ENCODE measurements at regions not wholly inside any gene's neighbourhood (a gene's known extent, or its start where the extent isn't known, plus 50 kb on each side); places are given as distances from the start of the nearest gene placed in this dataset.

DNA sequence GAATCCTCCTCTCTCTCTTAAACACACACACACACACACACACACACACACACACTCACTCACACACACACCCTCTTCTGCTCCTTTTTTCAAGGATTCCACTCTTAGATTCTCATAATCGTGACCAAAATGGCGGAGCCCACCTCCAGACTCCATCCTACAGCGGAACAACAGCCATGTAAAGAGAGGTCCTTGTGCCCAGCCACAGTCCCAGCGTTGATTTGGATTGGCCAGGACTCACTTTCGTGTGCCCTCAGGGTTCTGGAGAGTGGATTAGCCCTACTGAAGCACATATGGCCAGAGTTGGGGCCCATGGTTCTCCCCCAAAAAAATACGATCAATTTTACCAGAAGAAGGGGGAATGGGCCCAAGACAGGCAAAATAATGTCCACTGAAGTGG, 90.2 kb upstream of the SMNDC1 start:
- Mint-ChIP-seq H3K4me1 (no peaks in the 10 kb centered on the region), H3K9me3 (no peaks in the 10 kb centered on the region), H3K4me3 (no peak overlapping the region), H3K27me3 (peaks cover 11% of the 10 kb centered on the region), H3K27ac (ENCODE audit: low read depth) (no peak overlapping the region), H3K36me3 (ENCODE audit: insufficient read depth) (no peaks in the 10 kb centered on the region)
- no peak for ATAC-seq (replicated peaks; ENCODE audit: extremely low read depth, poor library complexity, severe bottlenecking)
- no peak for DNase-seq (ENCODE audit: low spot score in 2 of 2)

DNA sequence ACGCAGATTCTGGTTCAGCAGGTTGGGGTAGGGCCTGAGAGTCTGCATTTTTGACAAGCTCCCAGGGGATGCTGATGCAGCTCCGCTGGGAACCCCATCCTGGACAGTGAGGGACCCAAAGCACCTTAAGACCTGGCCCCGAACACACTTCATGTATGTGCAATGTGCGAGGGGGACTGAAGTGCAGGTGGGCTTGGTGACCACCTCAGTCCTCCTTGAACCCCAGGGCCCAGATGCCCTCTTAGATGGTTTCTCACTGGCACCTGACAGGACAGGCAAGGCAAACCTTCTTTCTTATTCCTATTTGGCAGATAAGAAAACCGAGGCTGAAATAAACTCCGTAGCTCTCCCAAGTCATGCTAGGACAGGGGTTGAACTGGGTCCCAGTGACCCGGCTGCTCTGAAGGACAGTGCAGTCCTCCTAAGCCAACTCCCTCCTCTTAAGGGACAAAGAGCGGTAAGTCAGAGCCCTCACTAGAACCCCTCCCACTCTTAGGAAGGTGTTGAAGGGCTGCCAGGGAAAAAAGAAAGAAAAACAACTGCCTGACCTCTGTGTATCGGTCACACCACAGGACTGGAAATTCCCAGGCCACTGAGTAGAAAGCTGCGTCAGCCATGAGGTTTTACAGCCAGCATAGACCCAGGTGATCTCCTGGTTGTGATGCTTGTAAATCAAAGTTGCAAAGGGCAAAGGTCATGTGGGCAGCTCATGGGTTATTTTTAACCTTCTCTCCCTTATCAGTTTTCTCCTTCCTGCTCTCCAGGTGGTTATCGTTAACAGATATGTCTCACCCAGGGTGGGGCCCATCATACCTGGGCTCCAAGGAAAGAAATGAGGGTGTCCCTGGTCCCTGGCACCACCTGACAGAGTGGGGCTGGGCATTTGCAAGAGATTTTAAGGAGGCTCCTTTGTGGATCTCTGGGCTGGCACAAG, 90.9 kb upstream of the SMNDC1 start:
- H3K27ac Mint-ChIP-seq (ENCODE audit: low read depth), result no peak overlapping the region
- ATAC-seq (replicated peaks; ENCODE audit: extremely low read depth, poor library complexity, severe bottlenecking) (peak; percentile 36), DNase-seq (ENCODE audit: low spot score in 2 of 2) (no peak)
- no peaks in the 10 kb centered on the region for H3K9me3 Mint-ChIP-seq
- H3K27me3 Mint-ChIP-seq, result peaks cover 11% of the 10 kb centered on the region
- no peaks in the 10 kb centered on the region for H3K36me3 Mint-ChIP-seq (ENCODE audit: insufficient read depth)
- H3K4me1 Mint-ChIP-seq, result no peaks in the 10 kb centered on the region
- no peak overlapping the region for H3K4me3 Mint-ChIP-seq

DNA sequence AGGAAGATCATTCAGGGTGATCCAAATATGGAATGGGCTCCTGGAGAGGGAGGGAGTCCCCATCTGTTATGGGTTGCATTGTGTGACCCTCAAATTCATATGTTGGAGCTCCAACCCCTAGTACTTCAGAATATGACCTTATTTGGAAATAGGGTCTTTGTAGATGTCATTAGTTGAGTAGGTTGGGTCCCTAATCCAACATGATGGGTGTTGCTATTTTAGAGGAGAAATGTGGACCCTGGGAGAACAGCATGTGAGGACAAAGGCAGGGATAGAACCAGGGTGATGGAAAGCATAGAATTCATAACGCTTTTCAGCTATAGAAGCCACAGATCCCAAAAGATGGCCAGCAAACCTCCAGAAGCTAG, 91.5 kb upstream of the SMNDC1 start:
- ATAC-seq (replicated peaks; ENCODE audit: extremely low read depth, poor library complexity, severe bottlenecking) (no peak), DNase-seq (ENCODE audit: low spot score in 2 of 2) (no peak)
- no peaks in the 10 kb centered on the region for H3K36me3 Mint-ChIP-seq (ENCODE audit: insufficient read depth)
- no peak overlapping the region for H3K4me3 Mint-ChIP-seq
- H3K9me3 Mint-ChIP-seq, result no peaks in the 10 kb centered on the region
- no peak overlapping the region for H3K27ac Mint-ChIP-seq (ENCODE audit: low read depth)
- no peaks in the 10 kb centered on the region for H3K4me1 Mint-ChIP-seq
- peaks cover 11% of the 10 kb centered on the region for H3K27me3 Mint-ChIP-seq

GRCh38 chr10:110397856-110398255, 93.1 kb upstream of the SMNDC1 start:
- no peak overlapping the region for H3K27ac Mint-ChIP-seq (ENCODE audit: low read depth)
- H3K27me3 Mint-ChIP-seq, result peaks cover 11% of the 10 kb centered on the region
- DNase-seq (ENCODE audit: low spot score in 2 of 2), result no peak
- ATAC-seq (replicated peaks; ENCODE audit: extremely low read depth, poor library complexity, severe bottlenecking), result no peak
- H3K4me3 Mint-ChIP-seq, result no peak overlapping the region
- H3K9me3 Mint-ChIP-seq, result no peaks in the 10 kb centered on the region
- H3K4me1 Mint-ChIP-seq, result no peaks in the 10 kb centered on the region
- H3K36me3 Mint-ChIP-seq (ENCODE audit: insufficient read depth), result no peaks in the 10 kb centered on the region

- no peaks in the 10 kb centered on the region for H3K4me1 Mint-ChIP-seq
- peak overlapping the region; percentile 44 for H3K27ac Mint-ChIP-seq (ENCODE audit: low read depth)
Observed at GRCh38 chr10:110398419-110399105, 93.8 kb upstream of the SMNDC1 start.

GRCh38 chr10:110399106-110399964, 94.6 kb upstream of the SMNDC1 start:
- Mint-ChIP-seq H3K4me3 (no peak overlapping the region), H3K27ac (ENCODE audit: low read depth) (peak overlapping the region; percentile 44), H3K4me1 (no peaks in the 10 kb centered on the region), H3K9me3 (no peaks in the 10 kb centered on the region), H3K36me3 (ENCODE audit: insufficient read depth) (no peaks in the 10 kb centered on the region), H3K27me3 (no peaks in the 10 kb centered on the region)
- ATAC-seq (replicated peaks; ENCODE audit: extremely low read depth, poor library complexity, severe bottlenecking) (no peak), DNase-seq (ENCODE audit: low spot score in 2 of 2) (no peak)

More at GRCh38 chr10:110398419-110399105, 93.8 kb upstream of the SMNDC1 start:
- ATAC-seq (replicated peaks; ENCODE audit: extremely low read depth, poor library complexity, severe bottlenecking) (no peak), DNase-seq (ENCODE audit: low spot score in 2 of 2) (no peak)
- Mint-ChIP-seq H3K27me3 (peaks cover 7% of the 10 kb centered on the region), H3K36me3 (ENCODE audit: insufficient read depth) (no peaks in the 10 kb centered on the region), H3K4me3 (no peak overlapping the region), H3K9me3 (no peaks in the 10 kb centered on the region)

- Mint-ChIP-seq H3K4me3 (no peak overlapping the region), H3K27ac (ENCODE audit: low read depth) (no peak overlapping the region)
- DNase-seq (ENCODE audit: low spot score in 2 of 2), result no peak
Observed at GRCh38 chr10:110399965-110400933, 95.5 kb upstream of the SMNDC1 start.

GRCh38 chr10:110401401-110402076, 96.2 kb upstream of the DUSP5 start:
- DNase-seq (ENCODE audit: low spot score in 2 of 2), result no peak
- Mint-ChIP-seq H3K27me3 (no peaks in the 10 kb centered on the region), H3K27ac (ENCODE audit: low read depth) (no peak overlapping the region), H3K9me3 (no peaks in the 10 kb centered on the region), H3K36me3 (ENCODE audit: insufficient read depth) (no peaks in the 10 kb centered on the region), H3K4me3 (no peak overlapping the region), H3K4me1 (no peaks in the 10 kb centered on the region)
- ATAC-seq (replicated peaks; ENCODE audit: extremely low read depth, poor library complexity, severe bottlenecking), result no peak

More at GRCh38 chr10:110399965-110400933, 95.5 kb upstream of the SMNDC1 start:
- no peak for ATAC-seq (replicated peaks; ENCODE audit: extremely low read depth, poor library complexity, severe bottlenecking)
- Mint-ChIP-seq H3K4me1 (no peaks in the 10 kb centered on the region), H3K9me3 (no peaks in the 10 kb centered on the region), H3K27me3 (no peaks in the 10 kb centered on the region), H3K36me3 (ENCODE audit: insufficient read depth) (no peaks in the 10 kb centered on the region)

DNA sequence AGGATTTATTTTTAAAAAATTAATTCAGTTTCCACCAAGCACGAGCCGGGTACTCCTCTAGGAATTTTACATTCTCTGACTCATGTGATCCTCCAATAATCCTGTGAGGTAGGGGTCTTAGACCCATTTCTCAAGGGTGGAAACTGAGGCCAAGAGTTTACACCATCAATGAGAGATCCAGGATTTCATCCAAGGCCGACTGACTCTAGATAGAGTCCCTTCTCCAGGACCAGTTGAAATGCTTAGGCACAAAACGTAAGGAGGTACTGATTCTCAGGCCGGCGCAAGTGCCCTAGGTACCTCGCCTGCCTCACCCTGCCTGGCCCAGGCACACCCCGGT, 95.7 kb upstream of the DUSP5 start:
- Mint-ChIP-seq H3K4me3 (no peak overlapping the region), H3K27ac (ENCODE audit: low read depth) (no peak overlapping the region), H3K27me3 (no peaks in the 10 kb centered on the region), H3K4me1 (no peaks in the 10 kb centered on the region), H3K9me3 (no peaks in the 10 kb centered on the region), H3K36me3 (ENCODE audit: insufficient read depth) (no peaks in the 10 kb centered on the region)
- DNase-seq (ENCODE audit: low spot score in 2 of 2), result no peak
- no peak for ATAC-seq (replicated peaks; ENCODE audit: extremely low read depth, poor library complexity, severe bottlenecking)

GRCh38 chr10:110403593-110403992, 94.1 kb upstream of the DUSP5 start:
- H3K4me3 Mint-ChIP-seq, result no peak overlapping the region
- H3K27ac Mint-ChIP-seq (ENCODE audit: low read depth), result no peak overlapping the region
- DNase-seq (ENCODE audit: low spot score in 2 of 2), result no peak
- no peaks in the 10 kb centered on the region for H3K4me1 Mint-ChIP-seq
- no peaks in the 10 kb centered on the region for H3K9me3 Mint-ChIP-seq
- no peaks in the 10 kb centered on the region for H3K27me3 Mint-ChIP-seq
- ATAC-seq (replicated peaks; ENCODE audit: extremely low read depth, poor library complexity, severe bottlenecking), result no peak
- H3K36me3 Mint-ChIP-seq (ENCODE audit: insufficient read depth), result no peaks in the 10 kb centered on the region

GRCh38 chr10:110404413-110404812, 93.3 kb upstream of the DUSP5 start:
- no peaks in the 10 kb centered on the region for H3K9me3 Mint-ChIP-seq
- no peaks in the 10 kb centered on the region for H3K36me3 Mint-ChIP-seq (ENCODE audit: insufficient read depth)
- H3K27ac Mint-ChIP-seq (ENCODE audit: low read depth), result no peak overlapping the region
- no peak for DNase-seq (ENCODE audit: low spot score in 2 of 2)
- no peak overlapping the region for H3K4me3 Mint-ChIP-seq
- H3K4me1 Mint-ChIP-seq, result no peaks in the 10 kb centered on the region
- no peaks in the 10 kb centered on the region for H3K27me3 Mint-ChIP-seq
- ATAC-seq (replicated peaks; ENCODE audit: extremely low read depth, poor library complexity, severe bottlenecking), result no peak
